Psoas muscle (tissue), 7 donors: ENCODE measurements at regions not wholly inside any gene's neighbourhood (a gene's known extent, or its start where the extent isn't known, plus 50 kb on each side); places are given as distances from the start of the nearest gene placed in this dataset.
"Not testable (repeated sequence)": the region's sequence is repeated elsewhere in the genome, so short reads cannot be mapped to it uniquely, and the experiment has no call there.

Experiments
- ATAC-seq, 4 donors: fragments of 200-7000 bp; cut with Tn5 transposase; one replicate each; pipeline ENCODE4 v1.9.1; 2020; ENCODE audit warnings: moderate library complexity in 3 of 4, mild to moderate bottlenecking in 2 of 4
- DNase-seq, 2 donors: peaks; one replicate each; pipeline ENCODE4 v3.0.0-alpha.2; 2020
- H3K27ac ChIP-seq: fragments of 200-600 bp; one replicate; pipeline ENCODE4 v1.8.0; 2022
- H3K27me3 ChIP-seq, 3 donors: fragments of 200-600 bp in 1 of 3; one replicate each; pipeline versions ENCODE4 v1.6.1 to v1.8.0; 2013 to 2022; ENCODE audit warnings: low read length in 2 of 3, mild to moderate bottlenecking in 2 of 3, moderate library complexity in 1 of 3; ENCODE audit not compliant: insufficient read depth in 3 of 3
- H3K36me3 ChIP-seq, 2 donors: fragments of 200-600 bp in 1 of 2; one replicate each; pipeline versions ENCODE4 v1.6.1 to v1.8.0; 2013 to 2022; ENCODE audit warnings: low read depth in 1 of 2, mild to moderate bottlenecking in 1 of 2, moderate library complexity in 1 of 2; ENCODE audit not compliant: insufficient read depth in 1 of 2
- H3K4me1 ChIP-seq: fragments of 200-600 bp; one replicate; pipeline ENCODE4 v1.8.0; 2022
- H3K4me3 ChIP-seq: fragments of 200-600 bp; one replicate; pipeline ENCODE4 v1.8.0; 2022; ENCODE audit warnings: mild to moderate bottlenecking
- H3K9me3 ChIP-seq: fragments of 200-600 bp; one replicate; pipeline ENCODE4 v1.8.0; 2022
- CTCF ChIP-seq: fragments of 200-600 bp; IDR thresholded peaks from one replicate; pipeline ENCODE4 v1.8.0; 2022; ENCODE audit warnings: antibody characterized with exemption
- WGBS, 3 donors: extraction: QIAGEN DNeasy Blood & Tissue Kit; methylation state at CpG; one replicate each; pipeline versions ENCODE4 v1.1.6 to v1.1.7; 2013; 5-methylcytosine and 5-hydroxymethylcytosine counted together
- intact Hi-C, 2 donors: fragments of 100-400 bp; cut with DNase I; formaldehyde crosslinking; loops; one replicate each; pipeline versions ENCODE4 v1.11.0 to v1.14.2; 2022
- donor health status: healthy with polysubstance abuse.
- donor health status: DM: no; HTN: no; CAD: no; lungs with moderate emphysema.
- donor health status: Bipolar disorder and iron deficiency.
- donor health status: healthy.
- donor health status: DM: yes; HTN: yes; CAD: no.
- donor health status: DM: no; HTN: no; CAD: no.
- donor health status: DM: yes; HTN: yes; CAD: no.

GRCh38 chr20:52035498-52035897 lies 156.1 kb downstream of the ZFP64 start:
- TF ChIP-seq CTCF, result no peak
- intact Hi-C loops, result no loop called here
- Histone ChIP-seq H3K27ac (no peak overlapping the region), H3K4me1 (no peaks in the 10 kb centered on the region), H3K36me3 (no peaks in the 10 kb centered on the region), H3K4me3 (no peak overlapping the region), H3K27me3 (no peaks in the 10 kb centered on the region), H3K9me3 (no peaks in the 10 kb centered on the region)
- DNase-seq (no peak), ATAC-seq (no peak)
- WGBS, 3 donors, result 38 to 50% (median 46%) methylated on average over 6 of the region's 6 CpGs

GRCh38 chr20:52034581-52034980 lies 157.0 kb downstream of the ZFP64 start:
- Histone ChIP-seq H3K27me3 (no peaks in the 10 kb centered on the region), H3K36me3 (no peaks in the 10 kb centered on the region), H3K4me3 (no peak overlapping the region), H3K9me3 (no peaks in the 10 kb centered on the region), H3K4me1 (no peaks in the 10 kb centered on the region), H3K27ac (no peak overlapping the region)
- ATAC-seq (no peak), DNase-seq (no peak)
- 90 to 96% (median 93%) methylated on average over 9 of the region's 9 CpGs for WGBS, 3 donors
- intact Hi-C loops, result no loop called here
- no peak for TF ChIP-seq CTCF

GRCh38 chr20:52033313-52033712 lies 158.3 kb downstream of the ZFP64 start:
- H3K4me1 ChIP-seq, result no peaks in the 10 kb centered on the region
- intact Hi-C loops, result no loop called here
- H3K36me3 ChIP-seq, result no peaks in the 10 kb centered on the region
- no peak for TF ChIP-seq CTCF
- WGBS, 3 donors, result 67 to 72% (median 68%) methylated on average over 5 of the region's 5 CpGs
- no peak for DNase-seq
- no peak overlapping the region for H3K27ac ChIP-seq
- H3K27me3 ChIP-seq, result no peaks in the 10 kb centered on the region
- ATAC-seq, result no peak
- no peaks in the 10 kb centered on the region for H3K9me3 ChIP-seq
- no peak overlapping the region for H3K4me3 ChIP-seq

GRCh38 chr20:52032304-52032683 lies 159.3 kb downstream of the ZFP64 start:
- ATAC-seq, H3K36me3 ChIP-seq, intact Hi-C loops, DNase-seq, H3K9me3 ChIP-seq, H3K4me3 ChIP-seq, H3K27me3 ChIP-seq, H3K4me1 ChIP-seq, H3K27ac ChIP-seq: not testable (repeated sequence)
- whole genome bisulfite sequencing, 3 donors, result 95% methylated on average over 7 of the region's 7 CpGs

GRCh38 chr20:52031563-52032303 lies 159.8 kb downstream of the ZFP64 start:
- DNase-seq (no peak), ATAC-seq (no peak)
- Histone ChIP-seq H3K4me3 (no peak overlapping the region), H3K36me3 (no peaks in the 10 kb centered on the region), H3K27me3 (no peaks in the 10 kb centered on the region), H3K9me3 (no peaks in the 10 kb centered on the region), H3K4me1 (no peaks in the 10 kb centered on the region), H3K27ac (no peak overlapping the region)
- TF ChIP-seq CTCF, result no peak
- intact Hi-C loops, result no loop called here
- 30 to 32% (median 32%) methylated on average over 14 of the region's 14 CpGs for WGBS, 3 donors
